ENCODE measurements at regions not wholly inside any gene's neighbourhood (a gene's known extent, or its start where the extent isn't known, plus 50 kb on each side); places are given as distances from the start of the nearest gene placed in this dataset.
"Not testable (repeated sequence)": the region's sequence is repeated elsewhere in the genome, so short reads cannot be mapped to it uniquely, and the experiment has no call there.

DNA sequence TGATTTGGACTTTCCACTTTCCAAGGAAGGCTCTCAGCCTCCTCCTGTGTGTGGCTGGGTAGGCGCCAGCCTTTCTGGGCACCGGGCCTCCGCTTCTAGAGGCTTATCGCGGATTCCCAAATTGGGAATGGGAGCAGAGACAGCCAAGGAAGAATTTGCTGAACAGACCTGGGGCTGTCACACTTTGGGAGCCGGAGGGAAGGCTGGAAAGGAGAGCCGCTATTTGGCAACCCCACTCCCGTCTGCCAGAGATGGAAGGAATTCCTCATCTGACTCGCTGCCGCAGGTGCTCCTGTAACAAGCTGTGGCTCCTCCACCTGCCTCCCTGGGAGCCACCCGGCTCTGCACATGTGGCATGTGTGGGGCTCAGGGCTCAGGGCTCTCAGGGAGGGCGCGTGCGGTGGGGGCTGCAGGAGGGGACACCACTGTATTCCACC lies 50.8 kb upstream of the ECHDC3 start:
- no peak for DNase-seq (ENCODE audit: low read depth in 4 of 4, low spot score in 3 of 4)

DNA sequence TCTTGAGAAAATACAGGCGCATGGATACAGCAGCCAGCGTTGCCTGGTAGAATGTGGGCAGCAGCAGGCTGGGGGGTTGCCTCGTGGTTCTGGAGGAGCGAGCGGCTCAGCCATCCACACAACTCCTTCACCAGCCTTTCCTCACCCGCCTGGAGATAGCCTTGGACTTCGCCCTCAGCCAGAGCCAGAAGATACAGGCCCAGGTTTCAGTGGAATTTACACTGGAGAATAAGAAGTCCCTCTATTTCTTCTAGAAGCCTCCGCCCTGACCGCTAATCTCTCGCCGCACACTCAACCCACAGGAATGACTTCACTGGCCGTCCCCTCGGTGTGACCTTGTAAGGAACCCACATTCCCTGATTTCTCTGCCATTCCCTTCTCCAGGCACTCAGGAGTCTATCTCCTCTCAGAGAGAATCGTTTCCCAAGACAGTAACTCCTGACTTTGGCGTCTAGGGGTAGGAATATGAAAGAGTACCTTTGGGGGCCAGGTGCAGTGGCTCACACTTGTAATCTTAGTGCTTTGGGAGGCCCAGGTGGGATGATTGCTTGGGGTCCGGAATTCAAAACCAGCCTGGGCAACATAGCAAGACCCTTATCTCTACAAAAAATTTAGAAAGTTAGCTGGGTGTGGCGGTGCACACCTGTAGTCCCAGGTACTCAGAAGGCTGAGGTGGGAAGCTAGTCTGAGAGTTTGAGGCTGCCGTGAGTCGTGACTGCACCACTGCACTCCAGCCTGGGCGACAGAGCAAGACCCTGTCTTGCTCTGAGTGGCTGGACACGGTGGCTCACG lies 52.0 kb upstream of the ECHDC3 start:
- DNase-seq (ENCODE audit: low read depth in 4 of 4, low spot score in 3 of 4) = no peak

DNA sequence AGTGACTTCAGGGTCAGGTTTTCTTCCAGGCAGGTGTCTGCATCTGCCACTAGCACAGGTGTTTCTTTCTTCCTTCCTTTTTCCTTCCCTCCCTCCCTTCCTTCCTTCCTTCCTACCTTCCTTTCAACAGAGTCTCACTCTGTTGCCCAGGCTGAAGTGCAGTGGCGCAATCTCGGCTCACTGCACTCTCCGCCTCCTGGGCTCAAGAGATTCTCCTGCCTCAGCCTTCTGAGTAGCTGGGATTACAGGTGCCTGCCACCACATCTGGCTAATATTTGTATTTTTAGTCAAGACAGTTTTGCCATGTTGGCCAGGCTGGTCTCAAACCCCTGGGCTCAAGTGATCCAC lies 53.8 kb upstream of the ECHDC3 start:
- not testable (repeated sequence) for DNase-seq (ENCODE audit: low read depth in 4 of 4, low spot score in 3 of 4)

GRCh38 chr10:11687779-11688447 lies 54.3 kb upstream of the ECHDC3 start:
- no peak for DNase-seq (ENCODE audit: low read depth in 4 of 4, low spot score in 3 of 4)

- peak in 2 of 4 donors; percentile 38 to 60 for DNase-seq (ENCODE audit: low read depth in 4 of 4, low spot score in 3 of 4)
These were observed 54.8 kb upstream of the ECHDC3 start for GRCh38 chr10:11687357-11687771.

- no peak for DNase-seq (ENCODE audit: low read depth in 4 of 4, low spot score in 3 of 4)
These were observed 56.4 kb upstream of the ECHDC3 start for GRCh38 chr10:11685787-11686218.

DNA sequence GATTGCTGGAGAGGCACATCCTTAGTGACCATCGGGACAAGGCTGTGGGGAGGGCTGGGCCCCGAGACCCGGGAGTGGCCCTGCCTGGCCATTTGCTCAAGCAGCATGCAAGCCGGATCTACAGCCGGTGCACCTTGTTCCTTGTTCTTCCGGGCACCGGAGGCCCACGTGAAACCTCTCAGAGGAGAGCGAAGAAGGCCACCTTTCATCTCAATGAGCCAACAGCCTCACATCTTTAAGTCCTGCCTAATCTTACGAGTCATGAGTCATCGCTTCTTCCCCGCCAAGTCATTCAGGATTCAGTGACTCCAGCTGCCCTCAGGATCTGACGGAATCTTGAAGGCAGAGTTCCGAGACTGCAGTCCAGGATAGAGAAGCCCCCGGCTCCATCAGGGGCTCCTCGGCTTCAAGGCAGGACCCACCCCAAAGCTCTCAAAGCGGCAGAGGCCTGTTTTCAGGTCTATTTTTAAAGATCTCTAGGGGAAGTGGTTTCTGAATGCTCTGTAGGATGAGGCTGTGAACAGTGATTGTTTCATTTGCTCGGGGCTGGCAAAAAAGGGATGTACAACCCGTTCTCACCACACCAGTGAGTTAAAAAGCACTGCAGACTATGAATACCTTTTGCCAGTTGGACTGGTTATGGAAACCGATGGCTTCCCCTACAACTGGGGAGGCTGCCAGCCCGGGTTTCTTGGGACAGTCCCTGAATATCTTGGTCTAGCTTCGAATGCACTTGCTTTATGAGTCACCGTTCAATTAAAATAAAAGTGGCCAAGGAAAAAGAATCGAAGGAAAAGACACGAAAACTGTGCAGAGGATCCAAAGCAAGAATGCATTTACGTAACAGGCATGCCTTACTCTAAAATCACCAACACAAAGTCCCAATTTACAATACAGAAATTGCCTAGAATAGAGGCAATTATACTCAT lies 57.2 kb upstream of the ECHDC3 start:
- DNase-seq (ENCODE audit: low read depth in 4 of 4, low spot score in 3 of 4) = no peak

DNA sequence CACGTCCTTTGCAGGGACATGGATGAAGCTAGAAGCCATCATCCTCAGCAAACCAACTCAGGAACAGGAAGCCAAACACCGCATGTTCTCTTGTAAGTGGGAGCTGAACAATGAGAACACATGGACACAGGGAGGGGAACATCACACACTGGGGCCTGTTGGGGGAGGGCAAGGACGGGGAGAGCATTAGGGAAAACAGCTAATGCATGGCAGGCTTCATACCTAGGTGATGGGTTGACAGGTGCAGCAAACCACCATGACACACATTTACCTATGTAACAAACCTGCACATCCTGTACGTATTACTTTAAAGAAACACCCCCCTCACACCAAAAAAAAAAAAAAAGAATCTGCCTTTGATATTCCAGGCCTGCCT lies 57.9 kb upstream of the ECHDC3 start:
- DNase-seq (ENCODE audit: low read depth in 4 of 4, low spot score in 3 of 4) = not testable (repeated sequence)

GRCh38 chr10:11683529-11684320 lies 58.5 kb upstream of the ECHDC3 start:
- no peak for DNase-seq (ENCODE audit: low read depth in 4 of 4, low spot score in 3 of 4)

GRCh38 chr10:11682851-11683250 lies 59.3 kb upstream of the ECHDC3 start:
- DNase-seq (ENCODE audit: low read depth in 4 of 4, low spot score in 3 of 4) = no peak

DNA sequence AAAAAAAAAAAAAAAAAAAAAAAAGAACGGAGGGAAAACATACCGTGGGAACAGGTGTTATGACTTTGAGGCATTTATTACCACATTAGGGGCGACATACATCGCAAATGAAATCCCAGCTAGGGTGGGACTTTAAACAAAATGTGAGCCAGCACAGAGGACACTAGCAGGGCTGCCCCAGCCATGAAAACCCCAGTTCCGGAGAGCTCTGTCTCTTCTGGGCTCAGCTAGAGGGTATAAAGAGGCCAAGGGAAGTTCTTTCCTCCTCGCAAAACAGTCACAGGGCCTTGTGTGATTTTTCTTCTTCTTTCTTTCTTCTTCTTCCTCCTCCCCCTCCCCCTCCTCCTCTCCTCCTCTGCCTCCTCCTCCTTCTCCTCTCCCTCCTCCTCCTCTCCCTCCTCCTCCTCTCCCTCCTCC lies 59.9 kb upstream of the ECHDC3 start:
- no peak for DNase-seq (ENCODE audit: low read depth in 4 of 4, low spot score in 3 of 4)

- DNase-seq (ENCODE audit: low read depth in 4 of 4, low spot score in 3 of 4) = no peak
These were observed 61.7 kb upstream of the ECHDC3 start for GRCh38 chr10:11680496-11680895.

GRCh38 chr10:11679946-11680345 lies 62.2 kb upstream of the ECHDC3 start:
- no peak for DNase-seq (ENCODE audit: low read depth in 4 of 4, low spot score in 3 of 4)

DNA sequence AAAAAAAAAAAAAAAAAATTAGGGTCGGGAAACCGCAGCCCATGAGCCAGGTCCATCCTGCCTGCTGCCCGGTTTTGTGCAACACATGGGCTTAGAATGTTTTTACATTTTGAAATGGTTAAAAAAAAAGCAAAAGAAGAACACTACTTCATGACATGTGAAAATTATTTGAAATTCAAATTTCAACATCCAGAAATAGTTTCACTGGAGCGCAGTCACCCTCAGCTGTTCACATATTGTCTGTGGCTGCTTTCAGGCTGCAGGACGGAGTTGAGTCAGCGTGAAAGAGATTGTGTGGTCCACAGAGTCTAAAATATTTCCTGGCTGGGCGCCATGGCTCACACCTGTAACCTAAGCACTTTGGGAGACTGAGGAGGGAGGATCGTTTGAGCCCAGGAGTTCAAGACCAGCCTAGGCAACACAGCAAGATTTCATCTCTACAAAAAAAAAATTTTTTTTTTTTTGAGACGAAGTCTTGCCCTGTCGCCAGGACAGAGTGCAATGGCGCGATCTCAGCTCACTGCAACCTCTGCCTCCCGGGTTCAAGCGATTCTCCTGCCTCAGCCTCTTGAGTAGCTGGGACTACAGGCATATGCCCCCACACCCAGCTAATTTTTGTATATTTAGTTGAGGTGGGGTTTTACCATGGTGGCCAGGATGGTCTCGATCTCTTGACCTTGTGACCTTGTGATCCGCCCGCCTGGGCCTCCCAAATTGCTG lies 63.9 kb upstream of the ECHDC3 start:
- no peak for DNase-seq (ENCODE audit: low read depth in 4 of 4, low spot score in 3 of 4)

DNA sequence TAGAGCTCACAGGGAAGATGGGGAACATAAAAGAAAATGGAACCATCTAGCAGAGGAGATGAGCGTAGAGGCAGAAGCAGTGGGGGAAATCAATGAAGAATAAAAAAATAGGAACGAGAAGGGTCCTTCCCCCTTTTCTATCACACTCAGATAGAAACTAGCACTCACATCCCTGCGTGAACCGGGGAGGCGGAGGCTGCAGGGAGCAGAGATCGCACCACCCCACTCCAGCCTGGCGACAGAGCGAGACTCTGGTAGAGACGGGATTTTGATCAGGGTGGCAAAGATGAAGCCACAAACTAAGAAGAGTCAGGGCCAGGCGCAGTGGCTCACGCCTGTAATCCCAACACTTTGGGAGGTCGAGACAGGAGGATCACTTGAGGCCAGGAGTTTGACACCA lies 64.7 kb upstream of the ECHDC3 start:
- DNase-seq (ENCODE audit: low read depth in 4 of 4, low spot score in 3 of 4) = no peak

- DNase-seq (ENCODE audit: low read depth in 4 of 4, low spot score in 3 of 4) = peak in 1 of 4 donors; percentile 28
These were observed 62.2 kb upstream of the USP6NL start for GRCh38 chr10:11673346-11674280.

DNA sequence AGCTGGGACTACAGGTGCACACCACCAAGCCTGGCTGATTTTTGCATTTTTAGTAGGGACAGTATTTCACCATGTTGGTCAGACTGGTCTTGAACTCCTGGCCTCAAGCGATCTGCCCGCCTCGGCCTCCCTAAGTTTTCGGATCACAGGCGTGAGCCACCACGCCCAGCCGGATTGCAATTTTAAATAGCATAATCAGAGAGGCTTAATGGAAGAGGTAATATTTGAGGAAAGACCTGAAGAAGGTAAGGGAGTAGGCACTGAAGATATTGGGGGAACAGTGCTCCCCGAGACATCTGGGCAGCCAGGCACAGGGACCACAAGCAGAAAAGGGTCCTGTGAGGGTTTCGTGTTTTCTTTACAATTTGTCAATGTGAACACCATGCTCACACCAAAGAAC lies 61.4 kb upstream of the USP6NL start:
- no peak for DNase-seq (ENCODE audit: low read depth in 4 of 4, low spot score in 3 of 4)

DNA sequence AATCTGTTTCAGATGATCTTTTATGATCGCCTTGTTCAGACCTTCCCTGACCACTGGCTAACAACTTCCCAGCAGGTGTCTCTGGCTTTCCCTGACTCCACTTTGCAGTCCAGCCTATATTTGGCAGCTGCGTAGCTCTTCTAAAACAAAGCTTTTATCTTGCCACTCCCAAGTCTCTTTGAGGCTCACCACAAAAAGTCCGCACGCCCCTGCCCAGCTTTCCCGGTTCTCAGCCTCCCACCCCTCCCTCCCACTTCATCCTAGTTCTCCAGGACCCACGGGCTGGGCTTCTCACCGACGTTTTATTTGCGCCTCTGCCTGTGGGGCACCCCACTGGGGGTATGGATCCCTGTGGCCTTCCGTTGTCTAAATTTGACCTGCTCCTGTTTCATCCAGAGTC lies 58.9 kb upstream of the USP6NL start:
- no peak for DNase-seq (ENCODE audit: low read depth in 4 of 4, low spot score in 3 of 4)

All from left renal pelvis (tissue), 4 donors.